ENCODE measurements at regions not wholly inside any gene's neighbourhood (a gene's known extent, or its start where the extent isn't known, plus 50 kb on each side); places are given as distances from the start of the nearest gene placed in this dataset.
A peak's percentile ranks its signal among the peaks of the same experiment; 100 is the strongest.

DNA sequence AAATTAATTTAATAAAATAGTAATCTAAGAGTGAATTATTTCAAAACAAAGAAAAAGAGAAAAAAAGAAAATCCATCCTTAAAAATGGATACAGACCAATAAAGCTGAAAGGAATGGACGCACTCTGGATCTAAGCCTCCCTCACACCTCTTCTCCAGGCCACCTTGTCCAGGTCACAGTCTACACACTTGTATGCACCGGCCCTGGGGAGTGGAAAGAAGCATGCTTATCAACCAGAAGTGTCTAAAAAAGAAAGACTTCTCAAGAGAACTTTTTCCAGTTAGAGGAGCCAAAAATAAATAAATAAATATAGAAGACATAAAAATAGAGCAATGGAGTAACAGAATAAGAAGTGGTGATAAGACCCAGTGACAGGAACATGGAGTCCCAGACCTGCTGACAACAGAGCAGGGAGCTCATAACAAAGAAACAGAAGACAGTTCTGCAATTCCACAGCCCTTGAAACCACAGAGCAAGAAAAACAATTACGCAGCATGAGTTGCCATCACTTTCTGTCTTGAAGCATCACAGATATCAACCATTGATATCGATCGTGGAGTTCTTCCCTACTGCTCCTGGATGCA lies 311.7 kb upstream of the NFE2L3 start:
- DNase-seq = no peak

GRCh38 chr7:25841575-25841974 lies 310.4 kb upstream of the NFE2L3 start:
- DNase-seq = no peak

DNA sequence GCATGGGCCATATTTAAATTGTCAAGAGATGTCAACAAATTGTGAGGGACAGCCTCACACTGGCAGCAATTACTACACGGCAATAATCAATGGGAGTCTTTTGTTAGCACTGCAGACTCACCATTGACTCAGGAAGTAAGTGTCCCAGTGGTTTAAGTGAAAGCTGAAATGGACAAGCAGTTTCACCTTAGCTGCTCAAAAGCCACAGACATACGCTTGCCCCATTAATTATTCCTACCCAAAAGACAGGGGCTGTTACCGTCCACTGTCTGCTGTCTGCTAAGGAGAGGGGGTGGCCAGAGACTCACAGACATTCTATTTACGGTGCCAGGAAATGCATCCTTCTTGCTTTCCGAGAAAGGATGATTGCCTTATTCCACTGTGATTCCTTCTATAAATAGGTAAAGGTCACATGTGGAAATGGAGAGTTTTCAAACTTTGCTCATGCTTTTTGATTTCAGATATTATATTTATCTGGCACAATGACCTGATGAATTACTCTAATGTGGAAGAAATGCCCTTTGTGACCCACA lies 309.7 kb upstream of the NFE2L3 start:
- peak in 2 of 3 donors; percentile 43 to 65 for DNase-seq

DNA sequence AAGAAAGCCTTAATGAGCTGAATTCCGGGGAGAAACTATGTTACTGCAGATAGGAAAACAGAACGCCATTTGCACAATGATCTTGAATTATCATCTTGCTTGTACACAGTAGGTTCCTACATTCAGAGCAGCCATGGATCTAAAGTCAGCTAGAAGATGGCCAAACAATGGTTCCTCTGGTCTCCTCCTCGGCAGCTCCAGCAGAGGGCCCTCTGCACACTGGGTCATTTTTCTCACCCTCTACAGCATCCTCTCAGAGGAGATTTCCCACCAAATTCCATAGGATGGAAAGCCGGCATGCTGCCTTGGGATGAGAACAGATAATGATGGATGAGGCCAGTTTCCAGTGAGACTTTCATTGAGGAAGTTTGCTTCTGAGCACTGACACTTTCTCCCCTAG lies 308.5 kb upstream of the NFE2L3 start:
- peak in 1 of 3 donors; percentile 16 for DNase-seq

DNA sequence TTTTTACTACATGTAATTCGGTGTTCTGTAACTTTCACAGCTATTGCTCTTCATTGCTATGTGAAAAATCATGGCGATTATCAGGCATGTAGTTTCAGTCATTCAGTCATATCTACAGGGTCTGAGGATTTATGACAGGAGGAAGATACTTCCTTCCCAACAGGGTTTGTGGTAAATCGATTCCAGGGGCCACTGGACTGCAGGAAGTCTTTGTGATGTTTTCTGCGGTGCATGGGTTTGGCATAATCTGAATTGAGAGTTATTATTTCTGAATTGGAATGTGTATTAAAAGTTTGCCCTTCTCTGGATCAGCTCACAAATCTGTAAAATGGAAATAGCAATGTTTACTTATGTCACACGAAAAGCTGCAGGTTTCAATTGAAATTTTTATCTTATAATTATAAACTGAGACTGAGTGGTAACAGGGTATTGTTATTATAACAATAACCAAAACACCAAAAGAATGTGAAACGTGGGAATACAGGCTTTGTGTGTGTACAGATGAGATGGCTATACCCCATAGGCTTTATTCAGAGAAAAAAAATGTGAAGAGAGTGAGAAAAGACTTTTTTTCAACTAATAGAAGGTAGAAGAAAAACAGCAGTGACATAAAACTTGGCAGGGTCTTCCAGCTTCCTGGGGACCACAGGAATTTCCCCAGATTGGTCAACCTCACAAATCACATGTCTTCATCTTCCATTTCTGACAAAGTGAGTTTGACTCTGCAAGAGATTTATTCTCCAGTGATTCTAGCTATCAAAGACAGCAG lies 307.7 kb upstream of the NFE2L3 start:
- no peak for DNase-seq

GRCh38 chr7:25845464-25845863 lies 306.5 kb upstream of the NFE2L3 start:
- DNase-seq = peak in 1 of 3 donors; percentile 7

- peak; percentile 86 to 90 (median 90) for DNase-seq
Observed at GRCh38 chr7:25846722-25847121, 305.3 kb upstream of the NFE2L3 start.

DNA sequence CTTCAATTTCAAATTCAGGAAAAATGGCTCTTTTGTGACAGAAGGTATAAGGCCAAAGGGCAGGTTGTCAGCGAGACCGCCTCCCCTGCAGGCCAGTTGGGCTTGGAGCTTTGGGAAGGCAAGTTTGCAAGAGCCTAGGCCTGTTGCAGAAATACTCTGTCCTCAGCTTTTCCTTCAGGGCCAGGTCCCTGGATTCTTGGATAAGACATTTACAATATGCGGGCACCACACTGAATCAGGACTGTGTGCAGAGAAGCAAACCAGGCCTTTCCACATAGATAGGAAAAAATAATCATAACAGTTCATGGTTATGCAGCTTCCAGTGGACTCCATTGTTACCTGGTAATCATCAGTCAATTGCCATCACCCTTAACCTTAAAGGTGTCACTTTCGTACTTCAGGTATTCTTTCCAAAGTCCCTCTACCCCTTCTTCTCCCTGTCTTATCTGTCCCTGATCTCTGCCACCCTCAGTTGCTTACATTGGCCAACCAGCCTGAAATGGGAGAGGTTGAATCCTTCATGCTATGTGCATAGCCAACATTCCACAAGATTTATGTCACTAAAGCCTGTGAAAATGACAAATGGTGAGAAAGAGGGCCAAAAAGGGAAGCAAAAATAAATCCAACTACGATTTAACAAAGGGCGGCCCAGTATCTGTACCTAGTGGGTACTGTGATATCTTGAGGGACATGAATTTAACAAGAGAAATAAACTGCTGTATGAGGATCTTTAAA lies 304.5 kb upstream of the NFE2L3 start:
- peak in 1 of 3 donors; percentile 52 for DNase-seq

DNA sequence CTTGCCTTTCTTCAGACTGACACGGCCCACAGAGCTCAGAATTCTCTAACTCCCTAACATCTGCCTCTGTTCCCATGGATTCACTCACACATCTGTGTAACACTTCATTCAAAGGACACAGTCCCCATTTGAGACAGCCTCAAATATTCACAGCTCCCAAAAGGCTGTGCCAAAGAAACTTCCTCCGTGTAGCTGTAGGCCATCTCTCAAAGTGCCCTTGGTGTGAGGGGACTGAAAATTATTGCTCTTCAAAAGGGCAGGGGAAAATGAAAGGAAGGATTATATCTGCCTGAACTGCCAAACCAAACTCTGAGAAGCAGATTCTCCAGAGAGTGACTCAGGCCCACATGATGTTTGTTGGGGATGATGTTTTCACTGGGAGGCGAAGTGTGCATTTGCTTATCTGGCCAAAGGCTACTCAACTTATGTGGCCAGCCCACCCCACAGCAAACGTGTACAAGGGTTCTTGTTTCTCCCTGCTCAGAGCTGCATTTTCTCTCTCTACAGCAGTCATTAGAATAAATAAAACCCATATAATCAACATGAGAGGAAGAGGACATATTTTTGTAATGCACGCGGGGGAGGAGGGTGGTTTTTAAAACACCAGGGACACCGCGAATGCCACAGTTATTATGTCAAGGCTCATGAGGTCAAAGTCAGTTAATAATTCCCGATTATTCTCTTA lies 302.4 kb upstream of the NFE2L3 start:
- DNase-seq = peak; percentile 74 to 91 (median 84)

- DNase-seq = no peak
Observed at GRCh38 chr7:25850216-25850615, 301.8 kb upstream of the NFE2L3 start.

DNA sequence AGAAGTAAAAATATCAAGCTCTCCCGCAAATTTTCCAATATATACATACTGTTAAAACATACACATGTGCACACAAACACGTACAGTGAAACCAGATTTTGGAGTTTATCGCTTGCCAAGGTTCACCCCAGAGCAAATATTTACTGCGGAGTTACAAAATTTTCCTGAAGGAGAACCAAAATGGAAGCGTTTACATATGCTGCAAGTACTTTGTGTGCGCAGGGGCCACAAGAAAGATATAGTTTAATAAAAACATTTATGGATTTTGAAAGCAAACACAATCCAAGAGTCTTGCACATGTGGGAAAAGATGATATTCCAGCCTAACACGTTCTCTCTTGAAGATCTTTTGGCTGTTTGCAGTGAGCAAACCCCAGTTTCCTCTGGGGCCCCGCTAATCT lies 301.3 kb upstream of the NFE2L3 start:
- DNase-seq = peak in 1 of 3 donors; percentile 81

DNA sequence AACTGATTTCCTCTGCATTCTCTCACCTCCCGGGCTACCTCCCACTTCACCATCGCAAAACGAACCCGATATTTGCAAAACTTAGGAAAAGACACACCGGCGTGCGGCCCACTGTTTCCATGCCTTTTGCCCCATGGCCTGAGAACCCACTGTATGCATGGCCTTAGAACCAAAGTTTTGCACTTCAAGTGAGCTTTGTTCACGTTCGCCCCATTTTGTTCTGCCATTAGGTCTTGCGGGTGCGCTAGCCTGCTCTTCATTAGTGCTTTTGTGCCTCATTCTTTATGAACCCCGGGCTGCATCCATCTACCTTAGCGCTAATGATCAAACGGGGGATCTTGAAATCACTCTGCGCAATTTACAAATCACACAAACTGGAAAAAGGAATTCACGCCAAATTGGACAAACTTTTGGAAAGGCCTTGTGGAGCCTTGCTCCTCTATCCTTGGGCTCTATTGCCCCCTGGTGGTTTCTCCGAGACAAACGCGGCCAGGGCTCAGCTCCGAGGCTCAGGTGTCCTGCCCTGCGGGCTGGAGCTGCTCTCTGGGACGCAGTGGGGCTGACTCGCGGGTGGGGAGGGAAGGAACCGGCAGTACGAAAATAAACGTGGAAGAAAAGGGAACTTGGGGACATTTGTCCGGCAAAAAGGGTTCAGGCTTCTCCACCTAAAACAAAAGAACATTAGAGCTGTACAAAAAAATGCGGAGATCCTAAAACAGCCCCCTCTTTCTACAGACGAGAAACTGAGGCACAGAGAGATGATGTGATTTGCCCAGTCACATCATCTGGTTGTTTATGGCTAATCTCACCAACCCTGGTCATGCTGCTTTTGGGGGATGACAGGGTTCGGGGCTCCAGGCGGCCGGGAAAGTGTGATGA lies 300.4 kb upstream of the NFE2L3 start:
- peak; percentile 89 to 96 (median 94) for DNase-seq

GRCh38 chr7:25852211-25852938 lies 299.6 kb upstream of the NFE2L3 start:
- DNase-seq = peak in 1 of 3 donors; percentile 85

GRCh38 chr7:25852939-25853271 lies 299.1 kb upstream of the NFE2L3 start:
- peak in 1 of 3 donors; percentile 58 for DNase-seq

DNA sequence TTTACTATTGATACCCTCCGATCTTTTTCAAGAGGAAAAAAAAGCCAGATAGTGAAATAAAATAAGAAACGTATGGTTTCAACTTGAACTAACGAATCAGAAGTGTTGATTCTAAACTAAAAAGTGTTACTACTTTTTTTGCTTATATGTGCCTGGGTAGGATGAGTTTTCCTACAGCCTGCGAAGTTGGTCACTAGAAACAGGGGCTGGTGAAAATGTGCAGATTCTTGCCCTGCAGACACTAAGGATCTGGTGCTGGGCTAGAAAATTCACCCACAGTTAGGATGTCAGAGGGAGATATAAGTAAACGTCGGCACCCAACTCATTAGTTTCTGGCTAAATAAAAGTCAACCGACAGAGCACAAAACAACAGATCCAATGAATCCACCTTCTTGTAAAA lies 298.7 kb upstream of the NFE2L3 start:
- DNase-seq = peak in 1 of 3 donors; percentile 43

GRCh38 chr7:25854059-25854458 lies 297.9 kb upstream of the NFE2L3 start:
- peak in 1 of 3 donors; percentile 61 for DNase-seq

- DNase-seq = peak; percentile 92 to 99 (median 96)
Observed at GRCh38 chr7:25854608-25855497, 297.1 kb upstream of the NFE2L3 start.

- DNase-seq = peak in 1 of 3 donors; percentile 76
Observed at GRCh38 chr7:25855854-25856782, 295.9 kb upstream of the NFE2L3 start.

All from muscle of back (tissue), 3 donors.